HCT116 (cell line): ENCODE measurements at regions not wholly inside any gene's neighbourhood (a gene's known extent, or its start where the extent isn't known, plus 50 kb on each side); places are given as distances from the start of the nearest gene placed in this dataset.

Experiments used
- ATAC-seq: fragments of 200-7000 bp; cut with Tn5 transposase; 2 replicates; pipeline ENCODE4 v1.9.1; 2020; ENCODE audit warnings: mild to moderate bottlenecking, moderate library complexity
- BruUV-seq: library from RNA; stranded (reverse); fragments of 400-500 nt; replicated peaks from 2 replicates; lab custom pipeline; 2021; lab: Mats Ljungman, UMichigan
- CTCF ChIA-PET: fragments of 300-600 bp; sonication (Branson Sonifier 250); formaldehyde crosslinking; loops from one replicate; lab custom pipeline; 2021; ENCODE audit warnings: antibody characterized with exemption; lab: Charles Lee
- POLR2A ChIA-PET: fragments of 300-600, 350-600 bp; sonication (Branson Sonifier 250); formaldehyde crosslinking; loops from one replicate; lab custom pipeline; 2021; ENCODE audit warnings: antibody characterized with exemption; lab: Charles Lee
- RAD21 ChIA-PET, 2 experiments: fragments of 300-600 bp; sonication (Branson Sonifier 250); formaldehyde crosslinking; loops; one replicate each; lab custom pipeline; 2023; ENCODE audit warnings: low total read pairs in 2 of 2; ENCODE audit not compliant: uncharacterized antibody in 2 of 2, unreplicated experiment in 2 of 2, low non-redundant PET in 1 of 2; lab: Charles Lee
- DNase-seq: peaks from one replicate; pipeline ENCODE4 v3.0.0-alpha.2; 2010; ENCODE audit warnings: low read depth, low spot score
- H2AFZ ChIP-seq: fragments of 200-600 bp; shearing (Covaris generic), sonication (generic); 2 replicates; pipeline ENCODE4 v1.6.1; 2017; ENCODE audit warnings: low read depth, mixed run types, mixed read lengths, antibody characterized with exemption, low read length; ENCODE audit not compliant: poor library complexity, severe bottlenecking
- H3K27ac ChIP-seq: 2 replicates; pipeline ENCODE4 v1.5.1; 2012; ENCODE audit warnings: low read depth, low read length
- H3K27me3 ChIP-seq: fragments of 200-600 bp; sonication (generic); 2 replicates; pipeline ENCODE4 v1.6.1; 2016; ENCODE audit warnings: mixed run types, low read length, mixed read lengths; ENCODE audit not compliant: insufficient read depth
- H3K36me3 ChIP-seq, 2 experiments: fragments of 200-500 bp in 1 of 2; fragments of 200-600 bp in 1 of 2; sonication (Bioruptor generic) in 1 of 2; sonication (generic) in 1 of 2; 2 replicates each; pipeline versions ENCODE4 v1.5.1 to v1.6.1; 2014 to 2016; ENCODE audit warnings: low read length in 2 of 2, inconsistent platforms in 1 of 2, mixed read lengths in 1 of 2, mixed run types in 1 of 2; ENCODE audit not compliant: insufficient read depth in 2 of 2, control insufficient read depth in 1 of 2
- H3K4me1 ChIP-seq, 2 experiments: fragments of 200-600 bp in 1 of 2; sonication (generic) in 1 of 2; 2 replicates each; pipeline versions ENCODE4 v1.5.1 to v1.6.1; 2012 to 2017; ENCODE audit warnings: low read length in 2 of 2, inconsistent platforms in 1 of 2, mild to moderate bottlenecking in 1 of 2, mixed read lengths in 1 of 2, mixed run types in 1 of 2, moderate library complexity in 1 of 2; ENCODE audit not compliant: insufficient read depth in 2 of 2, control insufficient read depth in 1 of 2
- H3K4me2 ChIP-seq: fragments of 200-600 bp; sonication (generic); 2 replicates; pipeline ENCODE4 v1.6.1; 2017; ENCODE audit warnings: mixed run types, low read length, mixed read lengths
- H3K4me3 ChIP-seq, 2 experiments: fragments of 200-600 bp in 1 of 2; sonication (generic) in 1 of 2; replicated peaks in 1 of 2; 2 replicates each; pipeline ENCODE4 v1.5.1; 2011 to 2016; ENCODE audit warnings: low read length in 2 of 2, control low read depth in 1 of 2, low read depth in 1 of 2, mild to moderate bottlenecking in 1 of 2, mixed read lengths in 1 of 2, mixed run types in 1 of 2
- H3K79me2 ChIP-seq: fragments of 200-600 bp; sonication (generic); 2 replicates; pipeline ENCODE4 v1.6.1; 2017; ENCODE audit warnings: mild to moderate bottlenecking, mixed run types, low read length, moderate library complexity, mixed read lengths; ENCODE audit not compliant: insufficient read depth
- H3K9ac ChIP-seq: fragments of 200-600 bp; sonication (generic); 2 replicates; pipeline ENCODE4 v1.6.1; 2016; ENCODE audit warnings: low read length, mixed read lengths
- H3K9me2 ChIP-seq: fragments of 200-600 bp; sonication (generic), shearing (Covaris generic); 2 replicates; pipeline ENCODE4 v1.6.1; 2017; ENCODE audit warnings: mixed run types, mild to moderate bottlenecking, moderate library complexity; ENCODE audit not compliant: insufficient read depth
- H3K9me3 ChIP-seq, 2 experiments: fragments of 200-500 bp in 1 of 2; fragments of 200-600 bp in 1 of 2; sonication (Bioruptor generic) in 1 of 2; sonication (generic) in 1 of 2; 2 replicates each; pipeline ENCODE4 v1.6.1; 2014 to 2017; ENCODE audit warnings: low read length in 2 of 2, mixed read lengths in 2 of 2, inconsistent platforms in 1 of 2, low read depth in 1 of 2, mild to moderate bottlenecking in 1 of 2, mixed run types in 1 of 2, moderate library complexity in 1 of 2; ENCODE audit not compliant: control insufficient read depth in 1 of 2, insufficient read depth in 1 of 2
- H4K20me1 ChIP-seq: fragments of 200-600 bp; sonication (generic), shearing (Covaris generic); 2 replicates; pipeline ENCODE4 v1.6.1; 2017; ENCODE audit warnings: mixed run types, mild to moderate bottlenecking, moderate library complexity; ENCODE audit not compliant: insufficient read depth
- ATF3 ChIP-seq: IDR thresholded peaks from 2 replicates; pipeline ENCODE4 v1.6.1; 2012
- CBX3 ChIP-seq: IDR thresholded peaks from 2 replicates; pipeline ENCODE4 v1.6.1; 2012; ENCODE audit warnings: low read depth
- CEBPB ChIP-seq: IDR thresholded peaks from 2 replicates; pipeline ENCODE4 v1.6.1; 2012; ENCODE audit warnings: low read depth
- CTCF ChIP-seq, 3 experiments: fragments of 200-600 bp in 1 of 3; sonication (generic) in 1 of 3; IDR thresholded peaks in 2 of 3; conservative IDR thresholded peaks in 1 of 3; 2 replicates each; pipeline ENCODE4 v1.5.1; 2012 to 2017; ENCODE audit warnings: low read depth in 2 of 3, low read length in 2 of 3, antibody characterized with exemption in 1 of 3, borderline replicate concordance in 1 of 3, control low read depth in 1 of 3, mild to moderate bottlenecking in 1 of 3, mixed read lengths in 1 of 3, mixed run types in 1 of 3, moderate library complexity in 1 of 3; ENCODE audit not compliant: insufficient read depth in 1 of 3
- ELF1 ChIP-seq: IDR thresholded peaks from 2 replicates; pipeline ENCODE4 v1.6.1; 2012; ENCODE audit warnings: low read depth, borderline replicate concordance
- EZH2 ChIP-seq: fragments of 200-600 bp; sonication (generic); IDR thresholded peaks from 2 replicates; pipeline ENCODE4 v1.6.1; 2017; ENCODE audit warnings: antibody characterized with exemption, mixed run types
- EZH2phosphoT487 ChIP-seq: fragments of 200-600 bp; IDR thresholded peaks from 2 replicates; pipeline ENCODE4 v1.6.1; 2018; ENCODE audit warnings: antibody characterized with exemption, borderline replicate concordance
- FOSL1 ChIP-seq: IDR thresholded peaks from 2 replicates; pipeline ENCODE4 v1.6.1; 2012; ENCODE audit warnings: low read depth
- JUND ChIP-seq: IDR thresholded peaks from 2 replicates; pipeline ENCODE4 v1.6.1; 2012
- MAX ChIP-seq: IDR thresholded peaks from 2 replicates; pipeline ENCODE4 v1.6.1; 2012
- POLR2A ChIP-seq: IDR thresholded peaks from 2 replicates; pipeline ENCODE4 v1.7.0; 2011; ENCODE audit warnings: borderline replicate concordance; ENCODE audit not compliant: insufficient read depth, insufficient read length; ENCODE audit errors: extremely low read depth
- POLR2AphosphoS5 ChIP-seq: IDR thresholded peaks from 2 replicates; pipeline ENCODE4 v1.6.1; 2011; ENCODE audit warnings: mild to moderate bottlenecking, low read depth, low read length, moderate library complexity
- RAD21 ChIP-seq: IDR thresholded peaks from 2 replicates; pipeline ENCODE4 v1.6.1; 2012; ENCODE audit warnings: low read depth, mild to moderate bottlenecking
- SIN3A ChIP-seq: IDR thresholded peaks from 2 replicates; pipeline ENCODE4 v1.6.1; 2012; ENCODE audit warnings: low read depth
- SP1 ChIP-seq: IDR thresholded peaks from 2 replicates; pipeline ENCODE4 v1.6.1; 2012; ENCODE audit warnings: low read depth
- SRF ChIP-seq: IDR thresholded peaks from 2 replicates; pipeline ENCODE4 v1.6.1; 2012; ENCODE audit warnings: low read depth
- TCF7L2 ChIP-seq: IDR thresholded peaks from 2 replicates; pipeline ENCODE4 v1.7.0; 2011; ENCODE audit warnings: borderline replicate concordance, inconsistent platforms; ENCODE audit not compliant: insufficient read depth, insufficient read length; ENCODE audit errors: extremely low read depth
- YY1 ChIP-seq: IDR thresholded peaks from 2 replicates; pipeline ENCODE4 v1.6.1; 2011; ENCODE audit warnings: low read length, low read depth, moderate library complexity, mild to moderate bottlenecking; ENCODE audit not compliant: insufficient replicate concordance; ENCODE audit errors: extremely low read depth
- ZBTB33 ChIP-seq: IDR thresholded peaks from 2 replicates; pipeline ENCODE4 v1.6.1; 2011; ENCODE audit warnings: mild to moderate bottlenecking, low read length, moderate library complexity; ENCODE audit not compliant: insufficient replicate concordance; ENCODE audit errors: extremely low read depth
- ZFX ChIP-seq: fragments of 450-650 bp; IDR thresholded peaks from 2 replicates; pipeline ENCODE4 v1.6.1; 2017
- ZNF274 ChIP-seq: fragments of 200-500 bp; sonication (Bioruptor generic); IDR thresholded peaks from 2 replicates; pipeline ENCODE4 v1.6.1; 2014; ENCODE audit warnings: mild to moderate bottlenecking, low read depth, low read length, inconsistent platforms
- intact Hi-C: fragments of 100-400 bp; cut with micrococcal nuclease; formaldehyde crosslinking; loops from 2 replicates; pipeline ENCODE4 v1.10.0; 2022

GRCh38 chr3:154582501-154582900, 152.5 kb upstream of the GPR149 start (continued):
- no peak for TF ChIP-seq JUND
- no peak for TF ChIP-seq ZBTB33

GRCh38 chr3:154571553-154572226, 141.7 kb upstream of the GPR149 start:
- Histone ChIP-seq H3K9ac (no peak overlapping the region), H3K27me3 (no peaks in the 10 kb centered on the region), H3K4me1 (no peaks in the 10 kb centered on the region), H3K9me2 (no peaks in the 10 kb centered on the region; the same call in 1 of the 2 replicates), H3K4me3 (no peak overlapping the region), H3K27ac (no peak overlapping the region), H3K79me2 (no peaks in the 10 kb centered on the region), H2AFZ (no peak overlapping the region), H3K9me3 (no peaks in the 10 kb centered on the region), H4K20me1 (no peaks in the 10 kb centered on the region), H3K36me3 (no peaks in the 10 kb centered on the region), H3K4me2 (no peak overlapping the region)
- ChIA-PET CTCF (no interaction called here), RAD21 (no interaction called here), POLR2A (no interaction called here)
- no peak for ATAC-seq
- intact Hi-C loops = no loop called here
- TF ChIP-seq SP1 (no peak), TCF7L2 (no peak), ZNF274 (no peak), ZFX (no peak), ELF1 (no peak), EZH2 (no peak), ATF3 (no peak), POLR2A (no peak), CBX3 (no peak), SIN3A (no peak), MAX (no peak), RAD21 (no peak), CTCF (IDR thresholded peaks at IDR 0.05 in 2 of 3, conservative IDR thresholded peaks at IDR 0.05 in 1 of 3; ENCODE audit: borderline replicate concordance in 1 of 3, insufficient read depth in 1 of 3, low read depth in 2 of 3, low read length in 2 of 3) (no peak), EZH2phosphoT487 (no peak), FOSL1 (no peak), JUND (no peak), SRF (no peak), POLR2AphosphoS5 (no peak), CEBPB (no peak), YY1 (no peak)
- DNase-seq = no peak
- BruUV-seq = no TSS peak
